IMR-90 (cell line): ENCODE measurements at regions not wholly inside any gene's neighbourhood (a gene's known extent, or its start where the extent isn't known, plus 50 kb on each side); places are given as distances from the start of the nearest gene placed in this dataset.

Experiments used
- ATAC-seq: fragments of 200-7000 bp; cut with Tn5 transposase; 2 replicates; pipeline ENCODE4 v1.9.1; 2020; ENCODE audit warnings: low read depth, mild to moderate bottlenecking, moderate library complexity
- BruUV-seq: library from RNA; stranded (reverse); fragments of 400-500 nt; replicated peaks from 2 replicates; lab custom pipeline; 2021; lab: Mats Ljungman, UMichigan
- CTCF ChIA-PET: fragments of 300-600 bp; formaldehyde crosslinking; extraction: SDS; loops from one replicate; lab custom pipeline; 2021; ENCODE audit warnings: antibody characterized with exemption; lab: Yijun Ruan, JAX
- POLR2A ChIA-PET: fragments of 300-600 bp; sonication (Branson Sonifier 250); formaldehyde crosslinking; loops from one replicate; lab custom pipeline; 2022; ENCODE audit warnings: antibody characterized with exemption; ENCODE audit not compliant: unreplicated experiment; lab: Charles Lee
- DNase-seq: peaks from one replicate; pipeline ENCODE4 v3.0.0; 2013
- H2AFZ ChIP-seq: replicated peaks from 2 replicates; pipeline ENCODE3; 2013; ENCODE audit warnings: low read length, mild to moderate bottlenecking; ENCODE audit not compliant: poor library complexity
- H2AK5ac ChIP-seq: 2 replicates; pipeline ENCODE4 v1.6.1; 2013; ENCODE audit warnings: low read depth, low read length, inconsistent platforms
- H2AK9ac ChIP-seq: replicated peaks from 2 replicates; pipeline ENCODE3; 2013; ENCODE audit warnings: mild to moderate bottlenecking, low read depth, low read length, moderate library complexity; ENCODE audit not compliant: poor library complexity
- H2BK120ac ChIP-seq: 2 replicates; pipeline ENCODE4 v1.6.1; 2013; ENCODE audit warnings: low read depth, low read length, inconsistent platforms
- H2BK15ac ChIP-seq: 3 replicates; pipeline ENCODE4 v1.6.1; 2013; ENCODE audit warnings: low read depth, low read length, inconsistent platforms
- H2BK20ac ChIP-seq: 2 replicates; pipeline ENCODE4 v1.6.1; 2013; ENCODE audit warnings: low read depth, mild to moderate bottlenecking, inconsistent platforms, low read length, moderate library complexity
- H2BK5ac ChIP-seq: 2 replicates; pipeline ENCODE4 v1.6.1; 2013; ENCODE audit warnings: mild to moderate bottlenecking, low read depth, low read length, inconsistent platforms; ENCODE audit not compliant: poor library complexity, severe bottlenecking
- H3K14ac ChIP-seq: replicated peaks from 2 replicates; pipeline ENCODE4 v1.6.1; 2013; ENCODE audit warnings: low read depth, low read length, inconsistent platforms
- H3K18ac ChIP-seq: 2 replicates; pipeline ENCODE4 v1.6.1; 2013; ENCODE audit warnings: low read depth, low read length, control low read depth
- H3K23ac ChIP-seq: 2 replicates; pipeline ENCODE4 v1.6.1; 2013; ENCODE audit warnings: low read depth, low read length, inconsistent platforms
- H3K27ac ChIP-seq: 2 replicates; pipeline ENCODE4 v1.5.1; 2013; ENCODE audit warnings: mild to moderate bottlenecking, control low read depth, low read length; ENCODE audit not compliant: insufficient read depth
- H3K27me3 ChIP-seq: 2 replicates; pipeline ENCODE4 v1.6.1; 2013; ENCODE audit warnings: low read length; ENCODE audit not compliant: control insufficient read depth, insufficient read depth
- H3K36me3 ChIP-seq: 2 replicates; pipeline ENCODE4 v1.6.1; 2013; ENCODE audit warnings: low read length, mixed read lengths; ENCODE audit not compliant: control insufficient read depth, insufficient read depth
- H3K4ac ChIP-seq: 2 replicates; pipeline ENCODE4 v1.6.1; 2013; ENCODE audit warnings: low read depth, low read length, inconsistent platforms
- H3K4me1 ChIP-seq: 2 replicates; pipeline ENCODE4 v1.6.1; 2013; ENCODE audit warnings: low read length, mixed read lengths; ENCODE audit not compliant: control insufficient read depth, insufficient read depth
- H3K4me2 ChIP-seq: 2 replicates; pipeline ENCODE4 v1.6.1; 2013; ENCODE audit warnings: low read depth, mild to moderate bottlenecking, control low read depth, low read length, moderate library complexity
- H3K4me3 ChIP-seq: 2 replicates; pipeline ENCODE4 v1.5.1; 2013; ENCODE audit warnings: low read depth, mild to moderate bottlenecking, control low read depth, low read length, moderate library complexity; ENCODE audit not compliant: insufficient read depth
- H3K56ac ChIP-seq: 2 replicates; pipeline ENCODE4 v1.6.1; 2013; ENCODE audit warnings: low read length, inconsistent platforms; ENCODE audit not compliant: insufficient read depth; ENCODE audit errors: extremely low read depth
- H3K79me1 ChIP-seq, 2 experiments: 2 replicates each; pipeline ENCODE4 v1.6.1; 2013; ENCODE audit warnings: low read length in 2 of 2, inconsistent platforms in 1 of 2, low read depth in 1 of 2
- H3K9ac ChIP-seq: 2 replicates; pipeline ENCODE4 v1.6.1; 2013; ENCODE audit warnings: low read depth, low read length, control low read depth
- H3K9me1 ChIP-seq: 2 replicates; pipeline ENCODE4 v1.6.1; 2013; ENCODE audit warnings: low read length, inconsistent platforms; ENCODE audit not compliant: insufficient read depth
- H3K9me3 ChIP-seq: 2 replicates; pipeline ENCODE4 v1.6.1; 2013; ENCODE audit warnings: low read length; ENCODE audit not compliant: control insufficient read depth, insufficient read depth
- H4K20me1 ChIP-seq: 2 replicates; pipeline ENCODE4 v1.6.1; 2013; ENCODE audit warnings: low read length, inconsistent platforms; ENCODE audit not compliant: insufficient read depth
- H4K5ac ChIP-seq: 2 replicates; pipeline ENCODE4 v1.6.1; 2013; ENCODE audit warnings: mild to moderate bottlenecking, low read depth, low read length, control low read depth
- H4K8ac ChIP-seq, 2 experiments: 2 replicates each; pipeline ENCODE4 v1.6.1; 2013; ENCODE audit warnings: low read depth in 2 of 2, low read length in 2 of 2, control low read depth in 1 of 2, inconsistent platforms in 1 of 2
- H4K91ac ChIP-seq: 2 replicates; pipeline ENCODE4 v1.6.1; 2013; ENCODE audit warnings: low read depth, low read length, inconsistent platforms; ENCODE audit not compliant: insufficient read depth
- BHLHE40 ChIP-seq: fragments of 150-350 bp; IDR thresholded peaks from 2 replicates; pipeline ENCODE4 v1.6.1; 2016; ENCODE audit warnings: mild to moderate bottlenecking, low read depth, low read length
- FOS ChIP-seq: fragments of 150-350 bp; IDR thresholded peaks from 2 replicates; pipeline ENCODE4 v1.6.1; 2016; ENCODE audit warnings: low read depth, low read length
- MAFK ChIP-seq: IDR thresholded peaks from 2 replicates; pipeline ENCODE4 v1.6.1; 2012; ENCODE audit warnings: low read depth, low read length, improper control_type of control experiment
- NFE2L2 ChIP-seq: fragments of 150-350 bp; IDR thresholded peaks from 2 replicates; pipeline ENCODE4 v1.6.1; 2016; ENCODE audit warnings: low read depth, mild to moderate bottlenecking, low read length
- RAD21 ChIP-seq: IDR thresholded peaks from 2 replicates; pipeline ENCODE4 v1.6.1; 2012; ENCODE audit warnings: low read length, improper control_type of control experiment
- RCOR1 ChIP-seq: IDR thresholded peaks from 2 replicates; pipeline ENCODE4 v1.6.1; 2012; ENCODE audit warnings: mild to moderate bottlenecking, low read length, improper control_type of control experiment; ENCODE audit not compliant: insufficient replicate concordance
- SMC3 ChIP-seq: fragments of 150-350 bp; IDR thresholded peaks from 2 replicates; pipeline ENCODE4 v1.6.1; 2016; ENCODE audit warnings: low read depth, mild to moderate bottlenecking, antibody characterized with exemption, low read length, moderate library complexity
- WGBS, 2 experiments: methylation state at CpG; one replicate each; pipeline versions ENCODE4 v1.1.5 to v1.1.7; 2013; ENCODE audit warnings: missing lambda C conversion rate in 2 of 2; ENCODE audit not compliant: insufficient read length in 1 of 2; ENCODE audit errors: extremely low coverage in 2 of 2; 5-methylcytosine and 5-hydroxymethylcytosine counted together
- dilution Hi-C: fragments of 300-500 bp; cut with HindIII; formaldehyde crosslinking; loops from one replicate; pipeline ENCODE4 v1.14.3; 2018; ENCODE audit warnings: low sequenced_read_pairs; ENCODE audit not compliant: unreplicated experiment
- in situ Hi-C: fragments of 300-500 bp; cut with MboI; formaldehyde crosslinking; loops from 3 replicates; pipeline ENCODE4 v1.14.3; 2019; ENCODE audit warnings: low sequenced_read_pairs, inconsistent platforms, mixed read lengths
- intact Hi-C: fragments of 100-400 bp; cut with micrococcal nuclease; formaldehyde crosslinking; loops from 2 replicates; pipeline ENCODE4 v1.10.0; 2022

- H3K4me2 ChIP-seq, result no peak overlapping the region
- H3K9me3 ChIP-seq, result peaks cover 9% of the 10 kb centered on the region; the same call in 1 of the 2 replicates
- DNase-seq (no peak), ATAC-seq (no peak)
- no peaks in the 10 kb centered on the region for H3K79me1 ChIP-seq
- H3K9me1 ChIP-seq, result no peaks in the 10 kb centered on the region
- no peak overlapping the region for H4K8ac ChIP-seq
- no peaks in the 10 kb centered on the region for H3K36me3 ChIP-seq
- no peak overlapping the region for H2AFZ ChIP-seq
- no peak overlapping the region for H2BK5ac ChIP-seq
- no peak overlapping the region for H2BK120ac ChIP-seq
- intact Hi-C loops (no loop called here), in situ Hi-C loops (no loop called here), dilution Hi-C loops (no loop called here)
- H2AK9ac ChIP-seq, result no peak overlapping the region
- no peak overlapping the region for H2AK5ac ChIP-seq
- no peak overlapping the region for H3K9ac ChIP-seq
- no TSS peak for BruUV-seq
- no peak overlapping the region for H3K4ac ChIP-seq
- no peak overlapping the region for H2BK15ac ChIP-seq
- H4K5ac ChIP-seq, result no peak overlapping the region
- POLR2A ChIA-PET, result no interaction called here
- no peaks in the 10 kb centered on the region for H3K27me3 ChIP-seq
- no CpG with 5 or more reads among the region's 2 CpGs for whole genome bisulfite sequencing, 2 experiments
- H4K91ac ChIP-seq, result no peak overlapping the region
- H3K56ac ChIP-seq, result no peak overlapping the region
- TF ChIP-seq RCOR1 (no peak), NFE2L2 (no peak), BHLHE40 (no peak), FOS (no peak), RAD21 (no peak), SMC3 (no peak), MAFK (no peak)
- CTCF ChIA-PET, result no interaction called here
- no peak overlapping the region for H3K4me3 ChIP-seq
- H3K27ac ChIP-seq, result no peak overlapping the region
- no peaks in the 10 kb centered on the region for H3K4me1 ChIP-seq
- H4K20me1 ChIP-seq, result no peaks in the 10 kb centered on the region
- no peak overlapping the region for H3K18ac ChIP-seq
- no peak overlapping the region for H3K23ac ChIP-seq
- H2BK20ac ChIP-seq, result no peak overlapping the region
- no peak overlapping the region for H3K14ac ChIP-seq
These were observed 2172.0 kb downstream of the TP53TG3F start for GRCh38 chr16:35631261-35631945.
